Stomach (tissue), 8 donors: ENCODE measurements at regions not wholly inside any gene's neighbourhood (a gene's known extent, or its start where the extent isn't known, plus 50 kb on each side); places are given as distances from the start of the nearest gene placed in this dataset.

Experiments used
- DNase-seq, 2 donors: peaks; one replicate each; pipeline versions ENCODE4 v3.0.0 to v3.0.0-alpha.2; 2013 to 2019
- H3K27ac ChIP-seq, 5 donors: fragments of 200-600 bp in 4 of 5; sonication (generic) in 4 of 5; one replicate each; pipeline ENCODE4 v1.5.1; 2013 to 2019; ENCODE audit warnings: mild to moderate bottlenecking in 1 of 5, moderate library complexity in 1 of 5
- H3K27me3 ChIP-seq, 3 donors: fragments of 200-600 bp; sonication (generic); one replicate each; pipeline ENCODE4 v1.5.1; 2017 to 2019; ENCODE audit warnings: mixed run types in 1 of 3
- H3K36me3 ChIP-seq, 4 donors: fragments of 200-600 bp; sonication (generic); 1 replicate in 3 of 4; 2 replicates in 1 of 4; pipeline ENCODE4 v1.5.1; 2016 to 2019
- H3K4me1 ChIP-seq, 4 donors: fragments of 200-600 bp; sonication (generic); one replicate each; pipeline ENCODE4 v1.5.1; 2016 to 2019
- H3K4me3 ChIP-seq, 4 donors: fragments of 200-600 bp; sonication (generic) in 3 of 4; one replicate each; pipeline ENCODE4 v1.5.1; 2016 to 2019; ENCODE audit warnings: mild to moderate bottlenecking in 1 of 4
- H3K9me3 ChIP-seq, 4 donors: fragments of 200-600 bp; sonication (generic); one replicate each; pipeline ENCODE4 v1.5.1; 2016 to 2019
- CTCF ChIP-seq, 7 experiments: fragments of 450-650 bp in 4 of 7; fragments of 200-600 bp in 3 of 7; sonication (generic) in 3 of 7; IDR thresholded peaks; one replicate each; pipeline ENCODE4 v1.5.1; 2016 to 2019; ENCODE audit warnings: antibody characterized with exemption in 7 of 7, control low read depth in 2 of 7, mild to moderate bottlenecking in 1 of 7
- EP300 ChIP-seq: sonication (generic); formaldehyde crosslinking; IDR thresholded peaks from one replicate; pipeline ENCODE4 v1.6.1; 2017; ENCODE audit warnings: antibody characterized with exemption
- POLR2A ChIP-seq, 4 donors: fragments of 450-650 bp; IDR thresholded peaks; one replicate each; pipeline ENCODE4 v1.6.1; 2016; ENCODE audit warnings: antibody characterized with exemption in 4 of 4, control low read depth in 2 of 4, mild to moderate bottlenecking in 1 of 4, moderate library complexity in 1 of 4
- POLR2AphosphoS5 ChIP-seq, 3 donors: sonication (generic); formaldehyde crosslinking; IDR thresholded peaks; one replicate each; pipeline ENCODE4 v1.6.1; 2016; ENCODE audit warnings: antibody characterized with exemption in 3 of 3
- WGBS, 5 donors: extraction: QIAGEN DNeasy Blood & Tissue Kit in 3 of 5; methylation state at CpG; one replicate each; pipeline versions ENCODE4 v1.1.5 to v1.1.7; 2013 to 2018; 5-methylcytosine and 5-hydroxymethylcytosine counted together
- intact Hi-C: fragments of 100-400 bp; cut with DNase I; formaldehyde crosslinking; loops from one replicate; pipeline ENCODE4 v1.15.1; 2023; ENCODE audit warnings: low total_unique reads
- donor health status: healthy with polysubstance abuse.
- donor health status: Bipolar disorder and iron deficiency.
- donor health status: healthy.

GRCh38 chr3:101142160-101142559 lies 148.9 kb upstream of the ABI3BP start:
- Histone ChIP-seq H3K9me3 (no peaks in the 10 kb centered on the region), H3K4me1 (peaks cover 0 to 5% (median 0%) of the 10 kb centered on the region in 4 donors), H3K27me3 (no peaks in the 10 kb centered on the region), H3K36me3 (no peaks in the 10 kb centered on the region), H3K27ac (no peak overlapping the region), H3K4me3 (no peak overlapping the region)
- WGBS, 5 donors = 59 to 71% (median 66%) methylated on average over 2 of the region's 2 CpGs
- TF ChIP-seq POLR2AphosphoS5 (IDR thresholded peaks at IDR 0.05) (no peak), CTCF (IDR thresholded peaks at IDR 0.05) (no peak), POLR2A (IDR thresholded peaks at IDR 0.05) (no peak), EP300 (no peak)
- intact Hi-C loops = no loop called here
- no peak for DNase-seq

- H3K4me3 ChIP-seq = no peak overlapping the region
- no peaks in the 10 kb centered on the region for H3K27me3 ChIP-seq
- H3K36me3 ChIP-seq = no peaks in the 10 kb centered on the region
- intact Hi-C loops = no loop called here
- WGBS, 5 donors = 80 to 86% (median 81%) methylated on average over 1 of the region's 1 CpG
- no peaks in the 10 kb centered on the region for H3K9me3 ChIP-seq
- peaks cover 0 to 5% (median 0%) of the 10 kb centered on the region in 4 donors for H3K4me1 ChIP-seq
- no peak for TF ChIP-seq POLR2A (IDR thresholded peaks at IDR 0.05)
- TF ChIP-seq CTCF (IDR thresholded peaks at IDR 0.05) = no peak
- TF ChIP-seq EP300 = no peak
- no peak for TF ChIP-seq POLR2AphosphoS5 (IDR thresholded peaks at IDR 0.05)
- no peak overlapping the region for H3K27ac ChIP-seq
- no peak for DNase-seq
These were observed 147.9 kb upstream of the ABI3BP start for GRCh38 chr3:101141135-101141534.

GRCh38 chr3:101138817-101139216 lies 145.6 kb upstream of the ABI3BP start:
- DNase-seq = no peak
- peaks cover 0 to 5% (median 0%) of the 10 kb centered on the region in 4 donors for H3K4me1 ChIP-seq
- no peak overlapping the region for H3K4me3 ChIP-seq
- no peaks in the 10 kb centered on the region for H3K27me3 ChIP-seq
- no peak overlapping the region for H3K27ac ChIP-seq
- WGBS, 5 donors = 41 to 91% (median 88%) methylated on average over 1 of the region's 1 CpG
- no peaks in the 10 kb centered on the region for H3K36me3 ChIP-seq
- TF ChIP-seq POLR2A (IDR thresholded peaks at IDR 0.05) (no peak), EP300 (no peak), CTCF (IDR thresholded peaks at IDR 0.05) (no peak), POLR2AphosphoS5 (IDR thresholded peaks at IDR 0.05) (no peak)
- intact Hi-C loops = no loop called here
- no peaks in the 10 kb centered on the region for H3K9me3 ChIP-seq

- no peak overlapping the region for H3K4me3 ChIP-seq
- H3K27ac ChIP-seq = no peak overlapping the region
- intact Hi-C loops = no loop called here
- peaks cover 0 to 6% (median 0%) of the 10 kb centered on the region in 4 donors for H3K9me3 ChIP-seq
- no peak for DNase-seq
- no peaks in the 10 kb centered on the region for H3K4me1 ChIP-seq
- no peaks in the 10 kb centered on the region for H3K36me3 ChIP-seq
- 84 to 96% (median 89%) methylated on average over 7 of the region's 7 CpGs for WGBS, 5 donors
- no peak for TF ChIP-seq POLR2A (IDR thresholded peaks at IDR 0.05)
- no peak for TF ChIP-seq EP300
- TF ChIP-seq POLR2AphosphoS5 (IDR thresholded peaks at IDR 0.05) = no peak
- no peak for TF ChIP-seq CTCF (IDR thresholded peaks at IDR 0.05)
- H3K27me3 ChIP-seq = no peaks in the 10 kb centered on the region
These were observed 141.1 kb upstream of the ABI3BP start for GRCh38 chr3:101134331-101134730.
